SK-N-SH (cell line): ENCODE measurements at regions not wholly inside any gene's neighbourhood (a gene's known extent, or its start where the extent isn't known, plus 50 kb on each side); places are given as distances from the start of the nearest gene placed in this dataset.

Experiments used
- CTCF ChIA-PET: fragments of 300-600, 350-600 bp; formaldehyde crosslinking; extraction: SDS; loops from one replicate; lab custom pipeline; 2021; lab: Yijun Ruan, JAX
- POLR2A ChIA-PET: fragments of 350-600 bp; sonication (Branson Sonifier 250); formaldehyde crosslinking; extraction: SDS; loops from one replicate; lab custom pipeline; 2020; ENCODE audit warnings: antibody characterized with exemption, inconsistent platforms; lab: Yijun Ruan, JAX
- DNase-seq: peaks from one replicate; pipeline ENCODE4 v3.0.0; 2012
- H2AFZ ChIP-seq: fragments of 200-600 bp; sonication (generic); 2 replicates; pipeline ENCODE4 v1.8.1; 2016; ENCODE audit warnings: antibody characterized with exemption, mild to moderate bottlenecking, low read depth
- H3F3A ChIP-seq: fragments of 200-600 bp; sonication (generic); replicated peaks from 2 replicates; pipeline ENCODE3; 2016; ENCODE audit warnings: antibody characterized with exemption, mild to moderate bottlenecking; ENCODE audit not compliant: insufficient read depth
- H3K27ac ChIP-seq, 2 experiments: fragments of 200-500 bp in 1 of 2; fragments of 200-600 bp in 1 of 2; sonication (Bioruptor generic) in 1 of 2; sonication (generic), shearing (Covaris generic) in 1 of 2; 2 replicates each; pipeline versions ENCODE4 v1.5.1 to v1.6.1; 2014 to 2016; ENCODE audit warnings: low read depth in 2 of 2, inconsistent platforms in 1 of 2, low read length in 1 of 2, mild to moderate bottlenecking in 1 of 2, mixed read lengths in 1 of 2
- H3K27me3 ChIP-seq: fragments of 200-600 bp; sonication (generic), shearing (Covaris generic); 2 replicates; pipeline ENCODE4 v1.6.1; 2016; ENCODE audit warnings: mixed run types; ENCODE audit not compliant: insufficient read depth
- H3K36me3 ChIP-seq, 2 experiments: fragments of 200-500 bp in 1 of 2; fragments of 200-600 bp in 1 of 2; sonication (Bioruptor generic) in 1 of 2; sonication (generic) in 1 of 2; replicated peaks in 1 of 2; 2 replicates each; pipeline versions ENCODE3 to v1.5.1; 2014 to 2016; ENCODE audit warnings: low read length in 1 of 2, mild to moderate bottlenecking in 1 of 2; ENCODE audit not compliant: insufficient read depth in 2 of 2, control insufficient read depth in 1 of 2
- H3K4me1 ChIP-seq, 2 experiments: fragments of 200-500 bp in 1 of 2; fragments of 200-600 bp in 1 of 2; sonication (Bioruptor generic) in 1 of 2; sonication (generic), shearing (Covaris generic) in 1 of 2; 2 replicates each; pipeline versions ENCODE4 v1.5.1 to v1.6.1; 2014 to 2016; ENCODE audit warnings: low read depth in 1 of 2, low read length in 1 of 2, mixed run types in 1 of 2; ENCODE audit not compliant: insufficient read depth in 2 of 2, control insufficient read depth in 1 of 2
- H3K4me2 ChIP-seq: fragments of 200-600 bp; sonication (generic), shearing (Covaris generic); 2 replicates; pipeline ENCODE4 v1.6.1; 2017; ENCODE audit warnings: mixed run types
- H3K4me3 ChIP-seq, 2 experiments: fragments of 200-500 bp in 1 of 2; fragments of 200-600 bp in 1 of 2; sonication (Bioruptor generic) in 1 of 2; sonication (generic), shearing (Covaris generic) in 1 of 2; 2 replicates each; pipeline versions ENCODE4 v1.5.1 to v1.8.1; 2014 to 2016; ENCODE audit warnings: low read depth in 2 of 2, inconsistent platforms in 1 of 2, low read length in 1 of 2, mild to moderate bottlenecking in 1 of 2, mixed read lengths in 1 of 2, moderate library complexity in 1 of 2
- H3K79me2 ChIP-seq: fragments of 200-600 bp; sonication (generic); 2 replicates; pipeline ENCODE4 v1.8.1; 2017; ENCODE audit warnings: mild to moderate bottlenecking; ENCODE audit not compliant: insufficient read depth
- H3K9ac ChIP-seq: fragments of 200-600 bp; sonication (generic); 2 replicates; pipeline ENCODE4 v1.6.1; 2017; ENCODE audit warnings: mixed run types
- H3K9me2 ChIP-seq: fragments of 200-600 bp; sonication (generic); 2 replicates; pipeline ENCODE4 v1.6.1; 2017; ENCODE audit warnings: mixed run types
- H3K9me3 ChIP-seq: fragments of 200-600 bp; sonication (generic); 2 replicates; pipeline ENCODE4 v1.6.1; 2017; ENCODE audit warnings: mixed run types, mild to moderate bottlenecking, moderate library complexity
- H4K20me1 ChIP-seq: fragments of 200-600 bp; sonication (generic); 2 replicates; pipeline ENCODE4 v1.6.1; 2017; ENCODE audit warnings: mild to moderate bottlenecking, mixed run types; ENCODE audit not compliant: insufficient read depth
- CHD2 ChIP-seq: fragments of 150-350 bp; IDR thresholded peaks from 2 replicates; pipeline ENCODE4 v1.6.1; 2018; ENCODE audit warnings: low read length; ENCODE audit not compliant: partially characterized antibody
- EP300 ChIP-seq, 2 experiments: IDR thresholded peaks; 2 replicates each; pipeline versions ENCODE4 v1.4.0 to v1.6.1; 2012; ENCODE audit warnings: borderline replicate concordance in 1 of 2, low read depth in 1 of 2, low read length in 1 of 2
- EZH2phosphoT487 ChIP-seq: fragments of 200-600 bp; sonication (generic); IDR thresholded peaks from 2 replicates; pipeline ENCODE4 v1.6.1; 2017; ENCODE audit warnings: low read depth, mixed run types, mild to moderate bottlenecking, antibody characterized with exemption, moderate library complexity, borderline replicate concordance
- FOSL2 ChIP-seq: IDR thresholded peaks from 2 replicates; pipeline ENCODE4 v1.4.0; 2012; ENCODE audit warnings: low read depth, mild to moderate bottlenecking, moderate library complexity, borderline replicate concordance
- FOXJ3 ChIP-seq: sonication (generic); formaldehyde crosslinking; IDR thresholded peaks from 2 replicates; pipeline ENCODE4 v1.5.1; 2020; ENCODE audit warnings: mild to moderate bottlenecking, missing genetic modification reagents
- FOXM1 ChIP-seq: IDR thresholded peaks from 2 replicates; pipeline ENCODE4 v1.4.0; 2012; ENCODE audit warnings: low read depth, mild to moderate bottlenecking
- GABPA ChIP-seq: IDR thresholded peaks from 2 replicates; pipeline ENCODE4 v1.4.0; 2012; ENCODE audit warnings: low read depth, mild to moderate bottlenecking
- GATA2 ChIP-seq: sonication (generic); formaldehyde crosslinking; IDR thresholded peaks from 2 replicates; pipeline ENCODE4 v1.5.0; 2020; ENCODE audit warnings: mild to moderate bottlenecking, missing genetic modification reagents
- MEF2A ChIP-seq: IDR thresholded peaks from 2 replicates; pipeline ENCODE4 v1.4.0; 2012; ENCODE audit warnings: low read depth, borderline replicate concordance
- NRF1 ChIP-seq: IDR thresholded peaks from 2 replicates; pipeline ENCODE4 v1.6.1; 2012; ENCODE audit warnings: low read depth, mild to moderate bottlenecking, low read length
- POLR2AphosphoS5 ChIP-seq: IDR thresholded peaks from 2 replicates; pipeline ENCODE4 v1.6.1; 2012; ENCODE audit warnings: low read depth, low read length
- RAD21 ChIP-seq: IDR thresholded peaks from 2 replicates; pipeline ENCODE4 v1.6.1; 2012; ENCODE audit warnings: mild to moderate bottlenecking, low read length
- RCOR1 ChIP-seq: fragments of 150-350 bp; IDR thresholded peaks from 2 replicates; pipeline ENCODE4 v1.6.1; 2017; ENCODE audit warnings: antibody characterized with exemption, low read length
- RXRA ChIP-seq: IDR thresholded peaks from 2 replicates; pipeline ENCODE4 v1.4.0; 2012; ENCODE audit warnings: low read depth, mild to moderate bottlenecking, borderline replicate concordance
- SIN3A ChIP-seq: IDR thresholded peaks from 2 replicates; pipeline ENCODE4 v1.6.1; 2012; ENCODE audit warnings: low read depth, mild to moderate bottlenecking, low read length, moderate library complexity, borderline replicate concordance
- SMC3 ChIP-seq: IDR thresholded peaks from 2 replicates; pipeline ENCODE4 v1.6.1; 2012; ENCODE audit warnings: low read depth, low read length, improper control_type of control experiment
- TEAD4 ChIP-seq: IDR thresholded peaks from 2 replicates; pipeline ENCODE4 v1.4.0; 2012; ENCODE audit warnings: mild to moderate bottlenecking, borderline replicate concordance; ENCODE audit not compliant: insufficient read depth
- WGBS: methylation state at CpG from one replicate; pipeline ENCODE4 v1.1.6; 2017; ENCODE audit warnings: low lambda C conversion rate; 5-methylcytosine and 5-hydroxymethylcytosine counted together
- TF ChIP-seq, protein P1 (sequence below): IDR thresholded peaks from 2 replicates; pipeline ENCODE4; 2012
- TF ChIP-seq, protein P2 (sequence below): fragments of 150-350 bp; IDR thresholded peaks from 2 replicates; pipeline ENCODE4 v1.6.1; 2016; ENCODE audit warnings: mild to moderate bottlenecking, low read depth, low read length
- TF ChIP-seq, protein P3 (sequence below): IDR thresholded peaks from 2 replicates; pipeline ENCODE4 v1.4.0; 2012; ENCODE audit warnings: low read depth, borderline replicate concordance
- TF ChIP-seq, protein P4 (sequence below): fragments of 200-600 bp; sonication (generic); IDR thresholded peaks from 2 replicates; pipeline ENCODE4 v1.6.1; 2017; ENCODE audit warnings: antibody characterized with exemption, mild to moderate bottlenecking, moderate library complexity
- TF ChIP-seq, protein P5 (sequence below): IDR thresholded peaks from 2 replicates; pipeline ENCODE4 v1.4.0; 2012; ENCODE audit warnings: low read depth

DNA sequence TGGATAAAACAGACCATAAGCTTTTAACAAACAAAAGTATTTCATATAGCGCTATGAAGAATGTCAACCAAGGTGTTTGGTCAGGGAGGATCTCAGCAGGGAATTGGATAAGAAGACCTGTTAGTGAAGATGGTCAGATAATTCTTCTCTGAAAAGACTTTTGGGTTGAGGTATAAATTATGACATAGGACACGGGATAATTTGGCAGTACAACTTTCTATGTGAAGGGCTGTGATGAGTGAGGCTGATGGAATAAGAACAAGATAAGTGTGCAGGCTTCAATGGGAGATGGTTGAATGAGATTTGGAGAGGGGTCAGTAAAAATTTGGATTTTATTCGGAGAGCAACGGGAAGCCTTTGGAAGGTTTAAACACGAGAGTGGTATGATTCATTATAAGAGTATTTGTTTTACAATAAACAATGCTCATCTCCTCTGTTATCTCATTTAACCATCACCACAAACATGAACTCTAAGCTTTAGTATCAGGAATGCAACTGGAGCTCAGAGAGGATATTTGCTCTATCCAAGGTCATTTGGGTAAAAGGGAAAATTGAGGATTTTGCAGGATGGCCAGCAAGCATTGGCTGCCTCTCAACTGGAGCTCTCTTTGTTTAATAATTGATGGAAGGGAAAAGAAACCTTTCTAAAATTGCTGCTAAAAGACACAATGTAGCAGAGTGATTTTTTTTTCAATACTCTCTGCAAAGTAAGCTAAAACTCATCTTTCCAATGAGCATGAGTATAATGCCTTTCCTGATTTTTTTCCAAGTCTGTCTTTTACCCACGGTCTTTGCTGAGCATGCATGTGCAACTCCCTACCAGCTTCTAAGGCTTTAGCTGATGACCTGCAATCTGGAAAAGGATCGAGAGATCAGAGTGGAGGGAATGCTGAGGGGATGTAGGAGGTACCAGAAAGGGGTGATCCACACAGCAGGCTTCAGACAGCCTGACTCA, 534.0 kb downstream of the CBLN4 start:
- no peak overlapping the region for H3K9ac ChIP-seq
- no peaks in the 10 kb centered on the region; the same call in 1 of the 2 replicates for H3K9me3 ChIP-seq
- no peak overlapping the region for H3K4me2 ChIP-seq
- H3K9me2 ChIP-seq = no peaks in the 10 kb centered on the region
- 26% methylated on average over 7 of the region's 7 CpGs for WGBS
- ChIA-PET CTCF (interaction anchor here (0.6 to 1.2 kb wide), 2 partner anchors 20 to 51 kb away, joined by 3 read pairs; no protein-coding TSS in a partner anchor), POLR2A (no interaction called here)
- no peaks in the 10 kb centered on the region for H4K20me1 ChIP-seq
- H3K4me3 ChIP-seq = no peak overlapping the region
- no peaks in the 10 kb centered on the region for H3K36me3 ChIP-seq
- no peak for DNase-seq
- H3F3A ChIP-seq = no peaks in the 10 kb centered on the region
- H3K27ac ChIP-seq = no peak overlapping the region; a peak in 1 of 4 replicates
- H2AFZ ChIP-seq = no peak overlapping the region
- H3K27me3 ChIP-seq = no peaks in the 10 kb centered on the region
- no peak for TF ChIP-seq TEAD4
- TF ChIP-seq FOXM1 = no peak
- TF ChIP-seq GABPA = no peak
- TF ChIP-seq SMC3 = no peak
- no peak for TF ChIP-seq RXRA
- no peak for TF ChIP-seq MEF2A
- no peak for TF ChIP-seq SIN3A
- no peak for TF ChIP-seq NRF1
- TF ChIP-seq GATA2 (CRISPR knock-in tag) = no peak
- H3K79me2 ChIP-seq = no peaks in the 10 kb centered on the region
- H3K4me1 ChIP-seq = peaks cover 0 to 2% of the 10 kb centered on the region in 2 experiments; a peak in 1 of 4 replicates

DNA sequence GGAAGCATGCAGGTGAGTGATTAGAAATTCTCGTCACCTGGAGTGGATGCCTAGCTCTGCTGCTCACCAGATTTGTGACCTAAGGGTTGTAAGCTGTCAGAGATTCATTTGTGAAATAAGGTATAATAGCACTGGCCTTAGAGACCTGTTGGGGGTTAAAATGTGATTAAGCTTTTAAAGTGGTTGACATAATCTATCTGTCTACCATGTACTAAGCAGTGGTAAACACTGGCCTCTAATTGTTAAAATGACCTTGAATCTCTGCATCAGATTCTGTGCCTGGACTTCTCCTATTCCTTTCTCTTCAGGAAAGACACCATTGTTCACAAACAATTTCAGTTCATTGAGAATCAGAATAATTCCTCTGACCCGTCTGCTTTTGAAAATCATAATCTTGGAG, 536.2 kb downstream of the CBLN4 start:
- ChIA-PET CTCF (no interaction called here), POLR2A (no interaction called here)
- Histone ChIP-seq H3K4me2 (no peak overlapping the region), H2AFZ (no peak overlapping the region), H3K27me3 (no peaks in the 10 kb centered on the region), H3K4me3 (no peak overlapping the region), H3K36me3 (no peaks in the 10 kb centered on the region), H3K9ac (no peak overlapping the region), H3K4me1 (peaks cover 0 to 2% of the 10 kb centered on the region in 2 experiments; a peak in 1 of 4 replicates), H3K9me3 (peaks cover 7% of the 10 kb centered on the region; the same call in 1 of the 2 replicates), H4K20me1 (no peaks in the 10 kb centered on the region), H3K9me2 (0 out of 2 replicates have a peak, but pooled peaks cover 2% of the 10 kb centered on the region), H3K27ac (peak overlapping the region in 1 of 2 experiments; percentile 16; a peak in 1 of 4 replicates), H3K79me2 (no peaks in the 10 kb centered on the region), H3F3A (no peaks in the 10 kb centered on the region)
- no peak for DNase-seq
- WGBS = 20% methylated on average over 2 of the region's 2 CpGs
- TF ChIP-seq RAD21 (no peak), FOXM1 (no peak), FOSL2 (no peak), FOXJ3 (no peak), RCOR1 (no peak), CHD2 (no peak), MEF2A (no peak), EP300 (IDR thresholded peaks at IDR 0.05; ENCODE audit: borderline replicate concordance in 1 of 2, low read depth in 1 of 2, low read length in 1 of 2) (no peak), EZH2phosphoT487 (no peak), POLR2AphosphoS5 (no peak), SIN3A (no peak), SMC3 (no peak)
- TF ChIP-seq, protein P1, sequence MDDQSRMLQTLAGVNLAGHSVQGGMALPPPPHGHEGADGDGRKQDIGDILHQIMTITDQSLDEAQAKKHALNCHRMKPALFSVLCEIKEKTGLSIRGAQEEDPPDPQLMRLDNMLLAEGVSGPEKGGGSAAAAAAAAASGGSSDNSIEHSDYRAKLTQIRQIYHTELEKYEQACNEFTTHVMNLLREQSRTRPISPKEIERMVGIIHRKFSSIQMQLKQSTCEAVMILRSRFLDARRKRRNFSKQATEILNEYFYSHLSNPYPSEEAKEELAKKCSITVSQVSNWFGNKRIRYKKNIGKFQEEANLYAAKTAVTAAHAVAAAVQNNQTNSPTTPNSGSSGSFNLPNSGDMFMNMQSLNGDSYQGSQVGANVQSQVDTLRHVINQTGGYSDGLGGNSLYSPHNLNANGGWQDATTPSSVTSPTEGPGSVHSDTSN = no peak
- TF ChIP-seq, protein P2, sequence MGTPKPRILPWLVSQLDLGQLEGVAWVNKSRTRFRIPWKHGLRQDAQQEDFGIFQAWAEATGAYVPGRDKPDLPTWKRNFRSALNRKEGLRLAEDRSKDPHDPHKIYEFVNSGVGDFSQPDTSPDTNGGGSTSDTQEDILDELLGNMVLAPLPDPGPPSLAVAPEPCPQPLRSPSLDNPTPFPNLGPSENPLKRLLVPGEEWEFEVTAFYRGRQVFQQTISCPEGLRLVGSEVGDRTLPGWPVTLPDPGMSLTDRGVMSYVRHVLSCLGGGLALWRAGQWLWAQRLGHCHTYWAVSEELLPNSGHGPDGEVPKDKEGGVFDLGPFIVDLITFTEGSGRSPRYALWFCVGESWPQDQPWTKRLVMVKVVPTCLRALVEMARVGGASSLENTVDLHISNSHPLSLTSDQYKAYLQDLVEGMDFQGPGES = no peak
- TF ChIP-seq, protein P3, sequence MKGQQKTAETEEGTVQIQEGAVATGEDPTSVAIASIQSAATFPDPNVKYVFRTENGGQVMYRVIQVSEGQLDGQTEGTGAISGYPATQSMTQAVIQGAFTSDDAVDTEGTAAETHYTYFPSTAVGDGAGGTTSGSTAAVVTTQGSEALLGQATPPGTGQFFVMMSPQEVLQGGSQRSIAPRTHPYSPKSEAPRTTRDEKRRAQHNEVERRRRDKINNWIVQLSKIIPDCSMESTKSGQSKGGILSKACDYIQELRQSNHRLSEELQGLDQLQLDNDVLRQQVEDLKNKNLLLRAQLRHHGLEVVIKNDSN = no peak
- TF ChIP-seq, protein P4, sequence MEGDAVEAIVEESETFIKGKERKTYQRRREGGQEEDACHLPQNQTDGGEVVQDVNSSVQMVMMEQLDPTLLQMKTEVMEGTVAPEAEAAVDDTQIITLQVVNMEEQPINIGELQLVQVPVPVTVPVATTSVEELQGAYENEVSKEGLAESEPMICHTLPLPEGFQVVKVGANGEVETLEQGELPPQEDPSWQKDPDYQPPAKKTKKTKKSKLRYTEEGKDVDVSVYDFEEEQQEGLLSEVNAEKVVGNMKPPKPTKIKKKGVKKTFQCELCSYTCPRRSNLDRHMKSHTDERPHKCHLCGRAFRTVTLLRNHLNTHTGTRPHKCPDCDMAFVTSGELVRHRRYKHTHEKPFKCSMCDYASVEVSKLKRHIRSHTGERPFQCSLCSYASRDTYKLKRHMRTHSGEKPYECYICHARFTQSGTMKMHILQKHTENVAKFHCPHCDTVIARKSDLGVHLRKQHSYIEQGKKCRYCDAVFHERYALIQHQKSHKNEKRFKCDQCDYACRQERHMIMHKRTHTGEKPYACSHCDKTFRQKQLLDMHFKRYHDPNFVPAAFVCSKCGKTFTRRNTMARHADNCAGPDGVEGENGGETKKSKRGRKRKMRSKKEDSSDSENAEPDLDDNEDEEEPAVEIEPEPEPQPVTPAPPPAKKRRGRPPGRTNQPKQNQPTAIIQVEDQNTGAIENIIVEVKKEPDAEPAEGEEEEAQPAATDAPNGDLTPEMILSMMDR = no peak
- TF ChIP-seq, protein P5, sequence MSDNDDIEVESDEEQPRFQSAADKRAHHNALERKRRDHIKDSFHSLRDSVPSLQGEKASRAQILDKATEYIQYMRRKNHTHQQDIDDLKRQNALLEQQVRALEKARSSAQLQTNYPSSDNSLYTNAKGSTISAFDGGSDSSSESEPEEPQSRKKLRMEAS = no peak
